IMR-90 (cell line): ENCODE measurements at regions not wholly inside any gene's neighbourhood (a gene's known extent, or its start where the extent isn't known, plus 50 kb on each side); places are given as distances from the start of the nearest gene placed in this dataset.

Source experiments
- BHLHE40 ChIP-seq: fragments of 150-350 bp; IDR thresholded peaks from 2 replicates; pipeline ENCODE4 v1.6.1; 2016; ENCODE audit warnings: mild to moderate bottlenecking, low read depth, low read length
- CTCF ChIP-seq: conservative IDR thresholded peaks from 2 replicates; pipeline ENCODE4 v1.5.1; 2012; ENCODE audit warnings: mild to moderate bottlenecking, low read depth, low read length, improper control_type of control experiment
- NFE2L2 ChIP-seq: fragments of 150-350 bp; IDR thresholded peaks from 2 replicates; pipeline ENCODE4 v1.6.1; 2016; ENCODE audit warnings: low read depth, mild to moderate bottlenecking, low read length
- POLR2A ChIP-seq: IDR thresholded peaks from 2 replicates; pipeline ENCODE4 v1.6.1; 2012; ENCODE audit warnings: mild to moderate bottlenecking, low read depth, low read length
- SMC3 ChIP-seq: fragments of 150-350 bp; IDR thresholded peaks from 2 replicates; pipeline ENCODE4 v1.6.1; 2016; ENCODE audit warnings: low read depth, mild to moderate bottlenecking, antibody characterized with exemption, low read length, moderate library complexity
- USF2 ChIP-seq: fragments of 150-350 bp; IDR thresholded peaks from 2 replicates; pipeline ENCODE4 v1.6.1; 2017; ENCODE audit warnings: mild to moderate bottlenecking, antibody characterized with exemption, low read length, low read depth

- no peak for TF ChIP-seq SMC3
- no peak for TF ChIP-seq CTCF
- TF ChIP-seq POLR2A: no peak
- TF ChIP-seq BHLHE40: no peak
- no peak for TF ChIP-seq NFE2L2
- no peak for TF ChIP-seq USF2
Observed at GRCh38 chr3:193118907-193119306, 122.1 kb upstream of the PLAAT1 start.
